HEK293 (cell line): ENCODE measurements at regions not wholly inside any gene's neighbourhood (a gene's known extent, or its start where the extent isn't known, plus 50 kb on each side); places are given as distances from the start of the nearest gene placed in this dataset.

Experiments used
- CTCF ChIA-PET: fragments of 350-600 bp; formaldehyde crosslinking; extraction: SDS; loops from one replicate; lab custom pipeline; 2021; ENCODE audit warnings: antibody characterized with exemption; lab: Yijun Ruan, JAX
- POLR2A ChIA-PET: fragments of 300-600 bp; formaldehyde crosslinking; extraction: SDS; loops from one replicate; lab custom pipeline; 2020; ENCODE audit warnings: antibody characterized with exemption, inconsistent platforms; lab: Yijun Ruan, JAX
- H3K27ac ChIP-seq: fragments of 200-500 bp; sonication (Bioruptor generic); 2 replicates; pipeline ENCODE4 v1.5.1; 2014; ENCODE audit warnings: low read depth, low read length, control low read depth, inconsistent platforms; ENCODE audit errors: extremely low read depth
- H3K36me3 ChIP-seq, 2 experiments: fragments of 200-500 bp in 1 of 2; sonication (Bioruptor generic) in 1 of 2; 1 replicate in 1 of 2; 2 replicates in 1 of 2; pipeline ENCODE4 v1.5.1; 2014 to 2017; ENCODE audit warnings: inconsistent platforms in 2 of 2, low read length in 2 of 2; ENCODE audit not compliant: control insufficient read depth in 2 of 2, insufficient read depth in 1 of 2
- H3K4me1 ChIP-seq: fragments of 200-500 bp; sonication (Bioruptor generic); 2 replicates; pipeline ENCODE4 v1.5.1; 2014; ENCODE audit warnings: mild to moderate bottlenecking, low read length, inconsistent platforms; ENCODE audit not compliant: control insufficient read depth, insufficient read depth
- H3K4me3 ChIP-seq: 2 replicates; pipeline ENCODE4 v1.5.1; 2011; ENCODE audit warnings: low read depth, mild to moderate bottlenecking, control low read depth, low read length, moderate library complexity
- H3K9me3 ChIP-seq: fragments of 200-500 bp; sonication (Bioruptor generic); 2 replicates; pipeline ENCODE4 v1.5.1; 2014; ENCODE audit warnings: low read depth, low read length, inconsistent platforms; ENCODE audit not compliant: control insufficient read depth, insufficient read depth
- HOXC10 ChIP-seq: sonication (generic); formaldehyde crosslinking; IDR thresholded peaks from 2 replicates; pipeline ENCODE4 v1.8.1; 2023; ENCODE audit warnings: mild to moderate bottlenecking, missing genetic modification reagents
- KLF1 ChIP-seq: fragments of 450-650 bp; formaldehyde crosslinking; IDR thresholded peaks from 2 replicates; pipeline ENCODE4 v1.5.1; 2016; ENCODE audit warnings: missing biosample characterization, missing genetic modification characterization
- KLF7 ChIP-seq: fragments of 450-650 bp; formaldehyde crosslinking; IDR thresholded peaks from 2 replicates; pipeline ENCODE4 v1.5.1; 2016; ENCODE audit warnings: missing biosample characterization, missing genetic modification characterization, borderline replicate concordance
- PRDM6 ChIP-seq: fragments of 450-650 bp; formaldehyde crosslinking; IDR thresholded peaks from 2 replicates; pipeline ENCODE4 v1.5.1; 2017; ENCODE audit warnings: missing biosample characterization, missing genetic modification characterization
- SETDB1 ChIP-seq: IDR thresholded peaks from one replicate; pipeline ENCODE4 v1.6.1; 2017; ENCODE audit warnings: mild to moderate bottlenecking, low read length, moderate library complexity, mixed read lengths; ENCODE audit not compliant: insufficient read length
- SP7 ChIP-seq: fragments of 450-650 bp; formaldehyde crosslinking; IDR thresholded peaks from 2 replicates; pipeline ENCODE4 v1.5.1; 2016; ENCODE audit warnings: missing biosample characterization, missing genetic modification characterization
- ZBTB10 ChIP-seq: fragments of 450-650 bp; formaldehyde crosslinking; IDR thresholded peaks from 2 replicates; pipeline ENCODE4 v1.5.1; 2016; ENCODE audit warnings: missing biosample characterization, missing genetic modification characterization
- ZNF114 ChIP-seq: fragments of 450-650 bp; formaldehyde crosslinking; IDR thresholded peaks from 2 replicates; pipeline ENCODE4 v1.5.0; 2017; ENCODE audit warnings: missing biosample characterization, missing genetic modification characterization
- ZNF132 ChIP-seq: fragments of 450-650 bp; formaldehyde crosslinking; IDR thresholded peaks from 2 replicates; pipeline ENCODE4 v1.5.1; 2017; ENCODE audit warnings: missing biosample characterization, missing genetic modification characterization, borderline replicate concordance
- ZNF138 ChIP-seq: fragments of 450-650 bp; formaldehyde crosslinking; IDR thresholded peaks from 2 replicates; pipeline ENCODE4 v1.5.1; 2016; ENCODE audit warnings: missing biosample characterization, missing genetic modification characterization, borderline replicate concordance
- ZNF174 ChIP-seq: fragments of 450-650 bp; formaldehyde crosslinking; IDR thresholded peaks from 2 replicates; pipeline ENCODE4 v1.5.0; 2017; ENCODE audit warnings: missing biosample characterization, mild to moderate bottlenecking, missing genetic modification characterization
- ZNF324 ChIP-seq: fragments of 450-650 bp; formaldehyde crosslinking; IDR thresholded peaks from 2 replicates; pipeline ENCODE4 v1.5.1; 2016; ENCODE audit warnings: missing biosample characterization, missing genetic modification characterization
- ZNF335 ChIP-seq: fragments of 450-650 bp; formaldehyde crosslinking; conservative IDR thresholded peaks from 2 replicates; pipeline ENCODE4 v1.5.1; 2016; ENCODE audit warnings: missing biosample characterization, missing genetic modification characterization
- ZNF398 ChIP-seq: fragments of 450-650 bp; formaldehyde crosslinking; IDR thresholded peaks from 2 replicates; pipeline ENCODE4 v1.5.1; 2017; ENCODE audit warnings: missing biosample characterization, missing genetic modification characterization
- ZNF548 ChIP-seq: fragments of 450-650 bp; formaldehyde crosslinking; IDR thresholded peaks from 2 replicates; pipeline ENCODE4 v1.5.1; 2016; ENCODE audit warnings: missing biosample characterization, missing genetic modification characterization
- ZNF580 ChIP-seq: fragments of 450-650 bp; formaldehyde crosslinking; IDR thresholded peaks from 2 replicates; pipeline ENCODE4 v1.5.1; 2016; ENCODE audit warnings: missing biosample characterization, missing genetic modification characterization
- ZNF596 ChIP-seq: fragments of 450-650 bp; IDR thresholded peaks from 2 replicates; pipeline ENCODE4 v1.5.0; 2018; ENCODE audit warnings: missing biosample characterization, mild to moderate bottlenecking, missing genetic modification characterization, moderate library complexity
- ZNF843 ChIP-seq: fragments of 450-650 bp; formaldehyde crosslinking; IDR thresholded peaks from 2 replicates; pipeline ENCODE4 v1.5.1; 2016; ENCODE audit warnings: missing biosample characterization, missing genetic modification characterization
- ZSCAN4 ChIP-seq: fragments of 450-650 bp; formaldehyde crosslinking; IDR thresholded peaks from 2 replicates; pipeline ENCODE4 v1.5.1; 2017; ENCODE audit warnings: missing biosample characterization, missing genetic modification characterization

- Histone ChIP-seq H3K27ac (no peak overlapping the region), H3K9me3 (no peaks in the 10 kb centered on the region), H3K4me1 (no peaks in the 10 kb centered on the region; the same call in 1 of the 2 replicates), H3K4me3 (no peak overlapping the region), H3K36me3 (no peaks in the 10 kb centered on the region; a peak in 1 of 3 replicates)
- CTCF ChIA-PET: interaction anchor here (0.6 kb wide), 1 partner anchor 301 kb away, joined by 3 read pairs; no protein-coding TSS in a partner anchor
- POLR2A ChIA-PET: no interaction called here
- TF ChIP-seq KLF7 (tag by site-specific recombination) (no peak), ZNF174 (tag by site-specific recombination) (no peak), ZNF548 (tag by site-specific recombination) (no peak), ZNF114 (tag by site-specific recombination) (no peak), ZNF580 (tag by site-specific recombination) (no peak), ZNF132 (tag by site-specific recombination) (no peak), ZNF843 (tag by site-specific recombination) (no peak), ZBTB10 (no peak), HOXC10 (CRISPR knock-in tag) (no peak), SETDB1 (no peak)
These were observed 87.7 kb upstream of the FOXN3 start for GRCh38 chr14:89504602-89505313.

GRCh38 chr14:89504091-89504490 lies 87.1 kb upstream of the FOXN3 start:
- H3K4me3 ChIP-seq: no peak overlapping the region
- ChIA-PET CTCF (no interaction called here), POLR2A (no interaction called here)
- TF ChIP-seq ZNF596: no peak
- no peak for TF ChIP-seq ZNF548 (tag by site-specific recombination)
- no peak for TF ChIP-seq KLF1 (tag by site-specific recombination)
- TF ChIP-seq ZNF398 (tag by site-specific recombination): no peak
- no peak for TF ChIP-seq ZSCAN4 (tag by site-specific recombination)
- no peak for TF ChIP-seq ZNF138
- no peak for TF ChIP-seq SP7 (tag by site-specific recombination)
- no peak for TF ChIP-seq ZNF335
- TF ChIP-seq ZNF324 (tag by site-specific recombination): no peak
- TF ChIP-seq PRDM6 (tag by site-specific recombination): no peak
- no peak overlapping the region for H3K27ac ChIP-seq
- no peaks in the 10 kb centered on the region; the same call in 1 of the 2 replicates for H3K4me1 ChIP-seq
- no peaks in the 10 kb centered on the region for H3K9me3 ChIP-seq
- H3K36me3 ChIP-seq: no peaks in the 10 kb centered on the region; a peak in 1 of 3 replicates
